H1 (cell line): ENCODE measurements at regions not wholly inside any gene's neighbourhood (a gene's known extent, or its start where the extent isn't known, plus 50 kb on each side); places are given as distances from the start of the nearest gene placed in this dataset.

Experiments used
- CTCF ChIA-PET: fragments of 300-600 bp; sonication (Branson Sonifier 250); formaldehyde crosslinking; loops from one replicate; lab custom pipeline; 2021; ENCODE audit not compliant: partially characterized antibody; lab: Charles Lee
- POLR2A ChIA-PET: fragments of 300-600 bp; sonication (Branson Sonifier 250); formaldehyde crosslinking; loops from one replicate; lab custom pipeline; 2021; ENCODE audit warnings: inconsistent platforms; ENCODE audit not compliant: partially characterized antibody; lab: Charles Lee
- DNase-seq, 2 experiments: peaks; one replicate each; pipeline versions ENCODE4 v3.0.0 to v3.0.0-alpha.2; 2010 to 2022; ENCODE audit warnings: low spot score in 2 of 2, low read depth in 1 of 2, mixed read lengths in 1 of 2
- FAIRE-seq: peaks from 2 replicates; lab custom pipeline; 2011; peaks lifted over from hg19 to GRCh38; lab: Jason Lieb, UNC
- H2AFZ ChIP-seq: 2 replicates; pipeline ENCODE4 v1.8.1; 2012; ENCODE audit warnings: low read length, inconsistent platforms
- H2AK5ac ChIP-seq: 2 replicates; pipeline ENCODE4 v1.6.1; 2013; ENCODE audit warnings: low read depth, low read length
- H2BK120ac ChIP-seq: replicated peaks from 2 replicates; pipeline ENCODE3; 2013; ENCODE audit warnings: low read depth, low read length, inconsistent platforms
- H2BK12ac ChIP-seq: 2 replicates; pipeline ENCODE4 v1.6.1; 2013; ENCODE audit warnings: low read depth, low read length
- H2BK15ac ChIP-seq: 2 replicates; pipeline ENCODE4 v1.6.1; 2013; ENCODE audit warnings: low read length
- H2BK20ac ChIP-seq: 2 replicates; pipeline ENCODE4 v1.6.1; 2013; ENCODE audit warnings: low read length
- H2BK5ac ChIP-seq: 2 replicates; pipeline ENCODE4 v1.6.1; 2013; ENCODE audit warnings: low read depth, low read length
- H3K14ac ChIP-seq: 2 replicates; pipeline ENCODE4 v1.6.1; 2013; ENCODE audit warnings: inconsistent platforms; ENCODE audit not compliant: insufficient read length
- H3K18ac ChIP-seq: 2 replicates; pipeline ENCODE4 v1.6.1; 2013; ENCODE audit warnings: low read length; ENCODE audit errors: extremely low read depth
- H3K23ac ChIP-seq: 2 replicates; pipeline ENCODE4 v1.6.1; 2013; ENCODE audit warnings: inconsistent platforms; ENCODE audit not compliant: insufficient read length
- H3K23me2 ChIP-seq: 2 replicates; pipeline ENCODE4 v1.6.1; 2013; ENCODE audit warnings: low read depth, low read length
- H3K27ac ChIP-seq: 2 replicates; pipeline ENCODE4 v1.6.1; 2011; ENCODE audit warnings: low read depth, low read length, inconsistent platforms
- H3K27me3 ChIP-seq, 4 experiments: replicated peaks in 1 of 4; 1 replicate in 1 of 4; 2 replicates in 3 of 4; pipeline versions ENCODE4 v1.6.1 to v1.8.1; 2011 to 2013; ENCODE audit warnings: low read length in 3 of 4, mild to moderate bottlenecking in 3 of 4, inconsistent platforms in 2 of 4, mixed read lengths in 2 of 4, moderate library complexity in 1 of 4; ENCODE audit not compliant: control insufficient read depth in 3 of 4, insufficient read depth in 3 of 4; ENCODE audit errors: extremely low read depth in 1 of 4
- H3K36me3 ChIP-seq, 4 experiments: 2 replicates each; pipeline versions ENCODE4 v1.6.1 to v1.8.1; 2011 to 2013; ENCODE audit warnings: mild to moderate bottlenecking in 4 of 4, low read length in 3 of 4, moderate library complexity in 2 of 4, control low read depth in 1 of 4, inconsistent platforms in 1 of 4; ENCODE audit not compliant: insufficient read depth in 4 of 4, control insufficient read depth in 2 of 4
- H3K4ac ChIP-seq: replicated peaks from 2 replicates; pipeline ENCODE3; 2013; ENCODE audit warnings: low read length, low read depth, mixed read lengths, inconsistent platforms; ENCODE audit not compliant: insufficient read length
- H3K4me1 ChIP-seq, 4 experiments: replicated peaks in 1 of 4; 1 replicate in 1 of 4; 2 replicates in 3 of 4; pipeline versions ENCODE4 v1.6.1 to v1.8.1; 2011 to 2013; ENCODE audit warnings: low read length in 3 of 4, inconsistent platforms in 2 of 4, mixed read lengths in 1 of 4; ENCODE audit not compliant: insufficient read depth in 4 of 4, control insufficient read depth in 3 of 4
- H3K4me2 ChIP-seq, 2 experiments: 2 replicates each; pipeline versions ENCODE4 v1.6.1 to v1.8.1; 2011 to 2013; ENCODE audit warnings: low read depth in 2 of 2, low read length in 2 of 2, control low read depth in 1 of 2, inconsistent platforms in 1 of 2, mild to moderate bottlenecking in 1 of 2; ENCODE audit not compliant: insufficient read depth in 1 of 2
- H3K4me3 ChIP-seq, 4 experiments: fragments of 200-600, 300-600 bp in 1 of 4; sonication (generic), shearing (Covaris generic), sonication (Bioruptor Twin) in 1 of 4; 2 replicates each; pipeline versions ENCODE4 v1.5.1 to v1.8.1; 2011 to 2016; ENCODE audit warnings: low read length in 4 of 4, low read depth in 3 of 4, control low read depth in 2 of 4, inconsistent platforms in 2 of 4, mild to moderate bottlenecking in 2 of 4, mixed read lengths in 1 of 4, moderate library complexity in 1 of 4; ENCODE audit not compliant: insufficient read depth in 2 of 4; ENCODE audit errors: extremely low read depth in 1 of 4
- H3K56ac ChIP-seq: replicated peaks from 2 replicates; pipeline ENCODE3; 2013; ENCODE audit warnings: low read depth, mild to moderate bottlenecking, mixed read lengths, low read length, inconsistent platforms; ENCODE audit not compliant: insufficient read length
- H3K79me1 ChIP-seq: 2 replicates; pipeline ENCODE4 v1.6.1; 2013; ENCODE audit warnings: low read depth, low read length, control low read depth
- H3K79me2 ChIP-seq, 2 experiments: 2 replicates each; pipeline versions ENCODE4 v1.6.1 to v1.8.1; 2012 to 2013; ENCODE audit warnings: low read length in 2 of 2, mild to moderate bottlenecking in 2 of 2, inconsistent platforms in 1 of 2; ENCODE audit not compliant: insufficient read depth in 2 of 2, control insufficient read depth in 1 of 2
- H3K9ac ChIP-seq, 4 experiments: replicated peaks in 1 of 4; 1 replicate in 1 of 4; 2 replicates in 3 of 4; pipeline versions ENCODE4 v1.6.1 to v1.8.1; 2011 to 2013; ENCODE audit warnings: low read depth in 3 of 4, low read length in 3 of 4, control low read depth in 2 of 4, mild to moderate bottlenecking in 2 of 4, moderate library complexity in 2 of 4, inconsistent platforms in 1 of 4; ENCODE audit errors: extremely low read depth in 1 of 4
- H3K9me3 ChIP-seq, 2 experiments: 2 replicates each; pipeline versions ENCODE4 v1.6.1 to v1.8.1; 2012 to 2013; ENCODE audit warnings: mild to moderate bottlenecking in 2 of 2, moderate library complexity in 2 of 2, control low read depth in 1 of 2, inconsistent platforms in 1 of 2, low read depth in 1 of 2, low read length in 1 of 2, mixed read lengths in 1 of 2; ENCODE audit not compliant: insufficient read depth in 2 of 2
- H4K20me1 ChIP-seq, 2 experiments: replicated peaks in 1 of 2; 2 replicates each; pipeline versions ENCODE3 to v1.8.1; 2011 to 2013; ENCODE audit warnings: inconsistent platforms in 2 of 2, low read length in 2 of 2, mild to moderate bottlenecking in 1 of 2; ENCODE audit not compliant: insufficient read depth in 2 of 2, control insufficient read depth in 1 of 2
- H4K5ac ChIP-seq: 2 replicates; pipeline ENCODE4 v1.6.1; 2013; ENCODE audit warnings: low read length, low read depth, mixed read lengths, inconsistent platforms; ENCODE audit not compliant: insufficient read length
- H4K8ac ChIP-seq: 2 replicates; pipeline ENCODE4 v1.8.0; 2013; ENCODE audit warnings: mild to moderate bottlenecking, moderate library complexity, low read length, inconsistent platforms; ENCODE audit not compliant: insufficient read depth; ENCODE audit errors: extremely low read depth
- H4K91ac ChIP-seq: replicated peaks from 2 replicates; pipeline ENCODE3; 2013; ENCODE audit warnings: low read length, mixed read lengths, inconsistent platforms; ENCODE audit not compliant: insufficient read length
- BACH1 ChIP-seq: IDR thresholded peaks from 2 replicates; pipeline ENCODE4 v1.6.1; 2012; ENCODE audit warnings: low read length, improper control_type of control experiment
- BRCA1 ChIP-seq: IDR thresholded peaks from 2 replicates; pipeline ENCODE4 v1.6.1; 2012; ENCODE audit warnings: low read depth, low read length, improper control_type of control experiment
- CREB1 ChIP-seq: IDR thresholded peaks from 2 replicates; pipeline ENCODE4 v1.6.1; 2012; ENCODE audit warnings: inconsistent platforms
- CTBP2 ChIP-seq: IDR thresholded peaks from 2 replicates; pipeline ENCODE4 v1.7.0; 2011; ENCODE audit warnings: borderline replicate concordance, mild to moderate bottlenecking, moderate library complexity, mixed read lengths, low read length; ENCODE audit not compliant: insufficient read depth, insufficient read length
- HDAC2 ChIP-seq, 2 experiments: fragments of 300-600 bp in 1 of 2; sonication (generic) in 1 of 2; IDR thresholded peaks; 2 replicates each; pipeline ENCODE4 v1.6.1; 2011 to 2012; ENCODE audit warnings: low read depth in 2 of 2, low read length in 2 of 2, mild to moderate bottlenecking in 2 of 2, moderate library complexity in 2 of 2, borderline replicate concordance in 1 of 2, inconsistent platforms in 1 of 2
- JUN ChIP-seq: IDR thresholded peaks from 2 replicates; pipeline ENCODE4 v1.6.1; 2011; ENCODE audit warnings: low read depth, mild to moderate bottlenecking, improper control_type of control experiment, low read length
- POLR2AphosphoS5 ChIP-seq: IDR thresholded peaks from 2 replicates; pipeline ENCODE4 v1.6.1; 2011; ENCODE audit warnings: low read depth, low read length
- RAD21 ChIP-seq, 2 experiments: IDR thresholded peaks in 1 of 2; conservative IDR thresholded peaks in 1 of 2; 2 replicates each; pipeline ENCODE4 v1.6.1; 2011; ENCODE audit warnings: low read depth in 2 of 2, low read length in 2 of 2, improper control_type of control experiment in 1 of 2, inconsistent platforms in 1 of 2, mild to moderate bottlenecking in 1 of 2, moderate library complexity in 1 of 2
- TAF7 ChIP-seq: optimal IDR thresholded peaks from 2 replicates; pipeline ENCODE3; 2011; ENCODE audit warnings: low read depth, mild to moderate bottlenecking, inconsistent platforms, low read length, moderate library complexity, borderline replicate concordance
- WGBS, 2 experiments: shearing (Covaris generic) in 1 of 2; methylation state at CpG; one replicate each; pipeline versions ENCODE4 v1.1.6 to v1.1.7; 2013 to 2015; ENCODE audit warnings: low lambda C conversion rate in 2 of 2, mixed read lengths in 2 of 2, inconsistent platforms in 1 of 2, low coverage in 1 of 2, missing lambda C conversion rate in 1 of 2; ENCODE audit not compliant: insufficient replicate concordance in 2 of 2, insufficient coverage in 1 of 2, insufficient read length in 1 of 2; ENCODE audit errors: extremely low coverage in 1 of 2, missing lambda C conversion rate in 1 of 2; 5-methylcytosine and 5-hydroxymethylcytosine counted together

GRCh38 chr4:4637710-4638109, 95.9 kb upstream of the STX18 start:
- 76% methylated on average over 5 of the region's 5 CpGs; no CpG with 5 or more reads in 1 of the 2 experiments for WGBS, 2 experiments
- no peaks in the 10 kb centered on the region for H3K27me3 ChIP-seq
- no peak overlapping the region for H3K14ac ChIP-seq
- H3K4ac ChIP-seq, result no peak overlapping the region
- no peak for FAIRE-seq
- H3K79me2 ChIP-seq, result no peaks in the 10 kb centered on the region
- no peak overlapping the region for H2BK15ac ChIP-seq
- no peak for TF ChIP-seq BRCA1
- TF ChIP-seq CTBP2, result no peak
- TF ChIP-seq RAD21 (IDR thresholded peaks at IDR 0.05 in 1 of 2, conservative IDR thresholded peaks at IDR 0.05 in 1 of 2; ENCODE audit: low read depth in 2 of 2, low read length in 2 of 2), result no peak
- TF ChIP-seq HDAC2 (IDR thresholded peaks at IDR 0.05; ENCODE audit: borderline replicate concordance in 1 of 2, low read depth in 2 of 2, low read length in 2 of 2), result no peak
- no peak for TF ChIP-seq JUN
- no peak for TF ChIP-seq POLR2AphosphoS5
- TF ChIP-seq BACH1, result no peak
- TF ChIP-seq TAF7, result no peak
- no peak for TF ChIP-seq CREB1
- H2AK5ac ChIP-seq, result no peak overlapping the region
- H2BK12ac ChIP-seq, result no peak overlapping the region
- H4K20me1 ChIP-seq, result peaks cover 0 to 1% of the 10 kb centered on the region in 2 experiments
- H3K23ac ChIP-seq, result no peak overlapping the region
- H3K27ac ChIP-seq, result no peak overlapping the region
- H4K91ac ChIP-seq, result no peak overlapping the region
- H2BK120ac ChIP-seq, result no peak overlapping the region
- no peak overlapping the region for H4K8ac ChIP-seq
- CTCF ChIA-PET, result interaction anchor here (2.7 kb wide), 1 partner anchor 31 kb away, joined by 8 read pairs; no protein-coding TSS in a partner anchor
- no peak overlapping the region for H3K4me3 ChIP-seq
- H3K18ac ChIP-seq, result no peak overlapping the region
- H3K4me2 ChIP-seq, result no peak overlapping the region
- no peak overlapping the region for H4K5ac ChIP-seq
- no peaks in the 10 kb centered on the region for H3K79me1 ChIP-seq
- H2BK5ac ChIP-seq, result no peak overlapping the region
- H3K4me1 ChIP-seq, result peaks cover 8 to 16% (median 15%) of the 10 kb centered on the region in 4 experiments; a peak in 6 of 7 replicates
- H3K36me3 ChIP-seq, result peaks cover 0 to 5% (median 0%) of the 10 kb centered on the region in 4 experiments; a peak in 1 of 8 replicates
- no peaks in the 10 kb centered on the region for H3K9me3 ChIP-seq
- DNase-seq, result no peak
- no peaks in the 10 kb centered on the region; the same call in 1 of the 2 replicates for H3K23me2 ChIP-seq
- H3K9ac ChIP-seq, result no peak overlapping the region
- POLR2A ChIA-PET, result no interaction called here
- H3K56ac ChIP-seq, result no peak overlapping the region
- no peak overlapping the region for H2AFZ ChIP-seq
- H2BK20ac ChIP-seq, result no peak overlapping the region
